Mesothelial cell of epicardium (in vitro differentiated cells): ENCODE measurements at regions not wholly inside any gene's neighbourhood (a gene's known extent, or its start where the extent isn't known, plus 50 kb on each side); places are given as distances from the start of the nearest gene placed in this dataset. TPM values are rescaled to one million over a fixed set of nuclear protein-coding genes. Genes with fewer than 3 reads are reported as not detected.

Source experiments
- DNase-seq, 2 experiments: peaks; one replicate each; pipeline ENCODE4 v3.0.0; 2021; ENCODE audit warnings: low spot score in 2 of 2; ENCODE audit not compliant: unreplicated experiment in 2 of 2
- H3K27ac Mint-ChIP-seq: 2 replicates; pipeline ENCODE4 v1.8.0; 2021; ENCODE audit warnings: mixed read lengths
- H3K27me3 Mint-ChIP-seq: 2 replicates; pipeline ENCODE4 v1.8.0; 2021; ENCODE audit warnings: low read depth, mixed read lengths
- H3K36me3 Mint-ChIP-seq: 2 replicates; pipeline ENCODE4 v1.8.0; 2021; ENCODE audit warnings: mixed read lengths
- H3K4me1 Mint-ChIP-seq: 2 replicates; pipeline ENCODE4 v1.8.0; 2021; ENCODE audit warnings: mixed read lengths
- H3K4me3 Mint-ChIP-seq: 2 replicates; pipeline ENCODE4 v1.8.0; 2021; ENCODE audit warnings: mild to moderate bottlenecking, moderate library complexity, mixed read lengths
- H3K9me3 Mint-ChIP-seq: 2 replicates; pipeline ENCODE4 v1.8.0; 2021; ENCODE audit warnings: mixed read lengths
- CTCF ChIP-seq: fragments of 200-600 bp; sonication (generic); IDR thresholded peaks from one replicate; pipeline ENCODE4 v1.5.0; 2021; ENCODE audit warnings: antibody characterized with exemption; ENCODE audit not compliant: unreplicated experiment
- microRNA-seq: library from miRNA; unstranded; fragments of <30 nt; microRNA quantifications from one replicate; pipeline ENCODE4 v1.2.0, GENCODE V29; 2021; ENCODE audit warnings: inconsistent platforms, mixed read lengths

DNA sequence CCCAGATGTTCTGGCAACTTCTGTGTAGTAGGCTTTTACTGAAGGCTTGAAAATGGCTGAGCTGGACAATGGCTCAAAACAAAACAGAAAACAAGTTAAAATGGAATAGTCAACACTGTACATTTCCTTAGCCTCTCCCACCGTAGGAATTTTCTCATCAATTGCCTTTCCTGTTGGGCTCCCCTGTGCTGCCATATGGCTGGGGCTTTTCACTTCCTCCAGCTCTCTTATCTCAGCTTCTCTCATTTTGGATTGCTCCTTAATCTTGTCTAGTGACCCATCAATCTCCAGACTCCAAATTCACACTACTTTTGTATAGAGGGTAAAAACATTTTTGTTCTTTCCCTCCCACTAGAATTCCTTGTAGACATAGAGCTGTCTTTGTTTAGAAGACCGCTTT is 50.4 kb upstream of the RPH3A start:
- no peaks in the 10 kb centered on the region for H3K4me1 Mint-ChIP-seq
- no peaks in the 10 kb centered on the region for H3K9me3 Mint-ChIP-seq
- no peaks in the 10 kb centered on the region for H3K36me3 Mint-ChIP-seq
- TF ChIP-seq CTCF: no peak
- no peak for DNase-seq
- H3K27ac Mint-ChIP-seq: no peak overlapping the region
- H3K4me3 Mint-ChIP-seq: no peak overlapping the region
- peaks cover 62% of the 10 kb centered on the region for H3K27me3 Mint-ChIP-seq

Small RNAs in the stretch of these regions (microRNA-seq; reads per million reads assigned to microRNA genes)
- not detected for gene MIR1302-1
